Lower lobe of right lung (tissue), 2 donors: ENCODE measurements at regions not wholly inside any gene's neighbourhood (a gene's known extent, or its start where the extent isn't known, plus 50 kb on each side); places are given as distances from the start of the nearest gene placed in this dataset.

Experiments used
- ATAC-seq, 2 donors: fragments of 200-7000 bp; cut with Tn5 transposase; one replicate each; pipeline ENCODE4 v1.9.1; 2020 to 2022; ENCODE audit warnings: mild to moderate bottlenecking in 2 of 2, moderate library complexity in 2 of 2
- DNase-seq: peaks from one replicate; pipeline ENCODE4 v3.0.0-alpha.2; 2020
- H3K27ac ChIP-seq: fragments of 200-600 bp; one replicate; pipeline ENCODE4 v1.8.0; 2022
- H3K27me3 ChIP-seq: fragments of 200-600 bp; one replicate; pipeline ENCODE4 v1.8.0; 2022; ENCODE audit warnings: low read depth
- H3K36me3 ChIP-seq: fragments of 200-600 bp; one replicate; pipeline ENCODE4 v1.8.0; 2022; ENCODE audit warnings: mild to moderate bottlenecking
- H3K4me1 ChIP-seq: fragments of 200-600 bp; one replicate; pipeline ENCODE4 v1.8.0; 2022
- H3K4me3 ChIP-seq: fragments of 200-600 bp; one replicate; pipeline ENCODE4 v1.8.0; 2022; ENCODE audit warnings: mild to moderate bottlenecking
- H3K9me3 ChIP-seq: fragments of 200-600 bp; one replicate; pipeline ENCODE4 v1.8.0; 2022
- CTCF ChIP-seq: fragments of 200-600 bp; IDR thresholded peaks from one replicate; pipeline ENCODE4 v1.8.0; 2022; ENCODE audit warnings: antibody characterized with exemption, mild to moderate bottlenecking
- intact Hi-C: fragments of 100-400 bp; cut with DNase I; formaldehyde crosslinking; loops from one replicate; pipeline ENCODE4 v1.11.0; 2022
- donor health status: DM: no; HTN: yes; CAD: no; lungs with severe emphysema.

GRCh38 chr1:81703756-81704463 is 96.8 kb upstream of the ADGRL2 start:
- Histone ChIP-seq H3K27me3 (no peaks in the 10 kb centered on the region), H3K4me1 (no peaks in the 10 kb centered on the region), H3K4me3 (no peak overlapping the region), H3K9me3 (no peaks in the 10 kb centered on the region), H3K36me3 (no peaks in the 10 kb centered on the region), H3K27ac (no peak overlapping the region)
- no peak for TF ChIP-seq CTCF
- DNase-seq = no peak
- intact Hi-C loops = no loop called here
- ATAC-seq = no peak

GRCh38 chr1:81703391-81703755 is 97.4 kb upstream of the ADGRL2 start:
- intact Hi-C loops = no loop called here
- no peak for ATAC-seq
- no peaks in the 10 kb centered on the region for H3K27me3 ChIP-seq
- no peaks in the 10 kb centered on the region for H3K36me3 ChIP-seq
- no peaks in the 10 kb centered on the region for H3K4me1 ChIP-seq
- no peak for DNase-seq
- no peak for TF ChIP-seq CTCF
- no peak overlapping the region for H3K4me3 ChIP-seq
- no peaks in the 10 kb centered on the region for H3K9me3 ChIP-seq
- no peak overlapping the region for H3K27ac ChIP-seq

GRCh38 chr1:81702903-81703302 is 97.8 kb upstream of the ADGRL2 start:
- DNase-seq (no peak), ATAC-seq (no peak)
- Histone ChIP-seq H3K27me3 (no peaks in the 10 kb centered on the region), H3K36me3 (no peaks in the 10 kb centered on the region), H3K9me3 (no peaks in the 10 kb centered on the region), H3K4me1 (no peaks in the 10 kb centered on the region), H3K4me3 (no peak overlapping the region), H3K27ac (no peak overlapping the region)
- TF ChIP-seq CTCF = no peak
- intact Hi-C loops = no loop called here

GRCh38 chr1:81702079-81702715 is 98.5 kb upstream of the ADGRL2 start:
- Histone ChIP-seq H3K4me1 (no peaks in the 10 kb centered on the region), H3K4me3 (no peak overlapping the region), H3K27ac (no peak overlapping the region), H3K36me3 (no peaks in the 10 kb centered on the region), H3K27me3 (no peaks in the 10 kb centered on the region), H3K9me3 (no peaks in the 10 kb centered on the region)
- intact Hi-C loops = no loop called here
- DNase-seq (no peak), ATAC-seq (no peak)
- no peak for TF ChIP-seq CTCF

GRCh38 chr1:81700728-81701470 is 99.8 kb upstream of the ADGRL2 start:
- H3K4me1 ChIP-seq = no peaks in the 10 kb centered on the region
- DNase-seq (no peak), ATAC-seq (no peak)
- no peaks in the 10 kb centered on the region for H3K27me3 ChIP-seq
- no peaks in the 10 kb centered on the region for H3K36me3 ChIP-seq
- no peaks in the 10 kb centered on the region for H3K9me3 ChIP-seq
- no peak overlapping the region for H3K4me3 ChIP-seq
- intact Hi-C loops = no loop called here
- no peak overlapping the region for H3K27ac ChIP-seq
- TF ChIP-seq CTCF = no peak
